ENCODE measurements at regions not wholly inside any gene's neighbourhood (a gene's known extent, or its start where the extent isn't known, plus 50 kb on each side); places are given as distances from the start of the nearest gene placed in this dataset.
"Not testable (repeated sequence)": the region's sequence is repeated elsewhere in the genome, so short reads cannot be mapped to it uniquely, and the experiment has no call there.

- DNase-seq: no peak
These were observed 276.4 kb upstream of the BOD1L1 start for GRCh38 chr4:13903901-13904300.

- no peak for DNase-seq
These were observed 278.0 kb upstream of the BOD1L1 start for GRCh38 chr4:13905543-13905942.

GRCh38 chr4:13906727-13907126, 279.2 kb upstream of the BOD1L1 start:
- DNase-seq: no peak

- DNase-seq: no peak
These were observed 279.8 kb upstream of the BOD1L1 start for GRCh38 chr4:13907255-13907751.

GRCh38 chr4:13908455-13908854, 280.9 kb upstream of the BOD1L1 start:
- DNase-seq: no peak

- DNase-seq: no peak
These were observed 283.0 kb upstream of the BOD1L1 start for GRCh38 chr4:13910556-13910955.

GRCh38 chr4:13911256-13911655, 283.7 kb upstream of the BOD1L1 start:
- no peak for DNase-seq

GRCh38 chr4:13912436-13912925, 285.0 kb upstream of the BOD1L1 start:
- no peak for DNase-seq

GRCh38 chr4:13912966-13913365, 285.4 kb upstream of the BOD1L1 start:
- no peak for DNase-seq

- DNase-seq: no peak
These were observed 289.5 kb upstream of the BOD1L1 start for GRCh38 chr4:13917015-13917414.

- DNase-seq: no peak
These were observed 290.6 kb upstream of the BOD1L1 start for GRCh38 chr4:13918110-13918509.

GRCh38 chr4:13918991-13919441, 291.5 kb upstream of the BOD1L1 start:
- no peak for DNase-seq

- no peak for DNase-seq
These were observed 292.8 kb upstream of the BOD1L1 start for GRCh38 chr4:13920111-13920875.

GRCh38 chr4:13920901-13921300, 293.4 kb upstream of the BOD1L1 start:
- DNase-seq: no peak

- no peak for DNase-seq
These were observed 294.3 kb upstream of the BOD1L1 start for GRCh38 chr4:13921805-13922204.

- DNase-seq: no peak
These were observed 294.9 kb upstream of the BOD1L1 start for GRCh38 chr4:13922459-13922858.

- no peak for DNase-seq
These were observed 295.5 kb upstream of the BOD1L1 start for GRCh38 chr4:13922873-13923645.

- not testable (repeated sequence) for DNase-seq
These were observed 297.4 kb upstream of the BOD1L1 start for GRCh38 chr4:13924900-13925299.

- no peak for DNase-seq
These were observed 300.7 kb upstream of the BOD1L1 start for GRCh38 chr4:13928214-13928613.

- no peak for DNase-seq
These were observed 302.6 kb upstream of the BOD1L1 start for GRCh38 chr4:13930155-13930554.

GRCh38 chr4:13933191-13933590, 305.7 kb upstream of the BOD1L1 start:
- no peak for DNase-seq

- no peak for DNase-seq
These were observed 310.8 kb upstream of the BOD1L1 start for GRCh38 chr4:13938299-13938698.

GRCh38 chr4:13940921-13941320, 313.4 kb upstream of the BOD1L1 start:
- DNase-seq: no peak

GRCh38 chr4:13942977-13943376, 315.5 kb upstream of the BOD1L1 start:
- no peak for DNase-seq

Measured in NCI-H187 treated with DMSO at 0.1 percent for 48 hours (cell line).